HepG2 (cell line): ENCODE measurements at regions not wholly inside any gene's neighbourhood (a gene's known extent, or its start where the extent isn't known, plus 50 kb on each side); places are given as distances from the start of the nearest gene placed in this dataset.
A peak's percentile ranks its signal among the peaks of the same experiment; 100 is the strongest.

Experiments
- ARNTL ChIP-seq: sonication (generic); formaldehyde crosslinking; IDR thresholded peaks from 2 replicates; pipeline ENCODE4 v1.4.0; 2020; ENCODE audit warnings: mild to moderate bottlenecking, missing genetic modification reagents
- MAX ChIP-seq: IDR thresholded peaks from 2 replicates; pipeline ENCODE4 v1.6.1; 2012; ENCODE audit warnings: inconsistent platforms
- MEIS2 ChIP-seq: sonication (generic); formaldehyde crosslinking; IDR thresholded peaks from 2 replicates; pipeline ENCODE4 v1.9.0; 2021; ENCODE audit warnings: mild to moderate bottlenecking, missing genetic modification reagents
- MIER3 ChIP-seq: IDR thresholded peaks from 2 replicates; pipeline ENCODE4 v1.6.1; 2016; ENCODE audit warnings: missing compliant biosample characterization, borderline replicate concordance
- MNT ChIP-seq: fragments of 450-650 bp; IDR thresholded peaks from 2 replicates; pipeline ENCODE4 v1.6.1; 2016
- SALL1 ChIP-seq: sonication (generic); formaldehyde crosslinking; IDR thresholded peaks from 2 replicates; pipeline ENCODE4 v1.8.0; 2022; ENCODE audit warnings: mild to moderate bottlenecking, missing genetic modification reagents
- SMYD3 ChIP-seq: sonication (generic); formaldehyde crosslinking; IDR thresholded peaks from 2 replicates; pipeline ENCODE4 v1.8.1; 2023; ENCODE audit warnings: mild to moderate bottlenecking, missing genetic modification reagents
- SOX13 ChIP-seq, 3 experiments: fragments of 450-650 bp in 1 of 3; sonication (generic) in 1 of 3; formaldehyde crosslinking in 1 of 3; IDR thresholded peaks in 2 of 3; conservative IDR thresholded peaks in 1 of 3; 2 replicates each; pipeline versions ENCODE4 v1.5.0 to v1.6.1; 2016 to 2020; ENCODE audit warnings: antibody characterized with exemption in 1 of 3, mild to moderate bottlenecking in 1 of 3, missing compliant biosample characterization in 1 of 3, missing genetic modification reagents in 1 of 3, moderate library complexity in 1 of 3
- SOX6 ChIP-seq, 2 experiments: fragments of 450-650 bp in 1 of 2; sonication (generic) in 1 of 2; formaldehyde crosslinking in 1 of 2; IDR thresholded peaks; 2 replicates each; pipeline versions ENCODE4 v1.4.0 to v1.6.1; 2017 to 2020; ENCODE audit warnings: antibody characterized with exemption in 1 of 2, mild to moderate bottlenecking in 1 of 2, missing genetic modification reagents in 1 of 2
- ZFX ChIP-seq: sonication (generic); formaldehyde crosslinking; IDR thresholded peaks from 2 replicates; pipeline ENCODE4 v1.4.0; 2020; ENCODE audit warnings: mild to moderate bottlenecking, low read depth, missing genetic modification reagents, moderate library complexity
- ZFY ChIP-seq: sonication (generic); formaldehyde crosslinking; IDR thresholded peaks from 2 replicates; pipeline ENCODE4 v1.4.0; 2020; ENCODE audit warnings: missing genetic modification reagents
- ZNF687 ChIP-seq: sonication (generic); formaldehyde crosslinking; IDR thresholded peaks from 2 replicates; pipeline ENCODE4 v1.5.1; 2020; ENCODE audit warnings: mild to moderate bottlenecking, missing genetic modification reagents, moderate library complexity

- TF ChIP-seq ZFY (CRISPR knock-in tag) (peak; percentile 39; the same call in 1 of the 2 replicates), SALL1 (CRISPR knock-in tag) (peak; percentile 53; the same call in 1 of the 2 replicates), SOX6 (IDR thresholded peaks at IDR 0.05) (no peak), SOX6 (CRISPR knock-in tag; IDR thresholded peaks at IDR 0.05) (0 out of 2 replicates have a peak, but pooled peaks have one; percentile 19), ZFX (peak; percentile 55), SMYD3 (no peak), MNT (peak; percentile 75), MIER3 (CRISPR knock-in tag) (no peak), ARNTL (CRISPR knock-in tag) (peak; percentile 59; the same call in 1 of the 2 replicates), MAX (peak; percentile 90), MEIS2 (CRISPR knock-in tag) (no peak), SOX13 (IDR thresholded peaks at IDR 0.05) (no peak), SOX13 (CRISPR knock-in tag; conservative IDR thresholded peaks at IDR 0.05 in 1 of 2, IDR thresholded peaks at IDR 0.05 in 1 of 2) (0 out of 4 replicates have a peak, but pooled peaks of 1 of the 2 experiments have one; percentile 10), ZNF687 (CRISPR knock-in tag) (peak; percentile 14; the same call in 1 of the 2 replicates)
- TF ChIP-seq, all 625 proteins: peak for 12
Observed at GRCh38 chr6:108734271-108734922, 113.8 kb upstream of the ARMC2 start (continued).
